NCI-H2196 treated with DMSO at 0.1 percent for 48 hours (cell line): ENCODE measurements at regions not wholly inside any gene's neighbourhood (a gene's known extent, or its start where the extent isn't known, plus 50 kb on each side); places are given as distances from the start of the nearest gene placed in this dataset.
"Not testable (repeated sequence)": the region's sequence is repeated elsewhere in the genome, so short reads cannot be mapped to it uniquely, and the experiment has no call there.

Experiments used
- DNase-seq: peaks from one replicate; lab custom pipeline; 2025; ENCODE audit not compliant: unreplicated experiment; lab: John Stamatoyannopoulos, UW

DNA sequence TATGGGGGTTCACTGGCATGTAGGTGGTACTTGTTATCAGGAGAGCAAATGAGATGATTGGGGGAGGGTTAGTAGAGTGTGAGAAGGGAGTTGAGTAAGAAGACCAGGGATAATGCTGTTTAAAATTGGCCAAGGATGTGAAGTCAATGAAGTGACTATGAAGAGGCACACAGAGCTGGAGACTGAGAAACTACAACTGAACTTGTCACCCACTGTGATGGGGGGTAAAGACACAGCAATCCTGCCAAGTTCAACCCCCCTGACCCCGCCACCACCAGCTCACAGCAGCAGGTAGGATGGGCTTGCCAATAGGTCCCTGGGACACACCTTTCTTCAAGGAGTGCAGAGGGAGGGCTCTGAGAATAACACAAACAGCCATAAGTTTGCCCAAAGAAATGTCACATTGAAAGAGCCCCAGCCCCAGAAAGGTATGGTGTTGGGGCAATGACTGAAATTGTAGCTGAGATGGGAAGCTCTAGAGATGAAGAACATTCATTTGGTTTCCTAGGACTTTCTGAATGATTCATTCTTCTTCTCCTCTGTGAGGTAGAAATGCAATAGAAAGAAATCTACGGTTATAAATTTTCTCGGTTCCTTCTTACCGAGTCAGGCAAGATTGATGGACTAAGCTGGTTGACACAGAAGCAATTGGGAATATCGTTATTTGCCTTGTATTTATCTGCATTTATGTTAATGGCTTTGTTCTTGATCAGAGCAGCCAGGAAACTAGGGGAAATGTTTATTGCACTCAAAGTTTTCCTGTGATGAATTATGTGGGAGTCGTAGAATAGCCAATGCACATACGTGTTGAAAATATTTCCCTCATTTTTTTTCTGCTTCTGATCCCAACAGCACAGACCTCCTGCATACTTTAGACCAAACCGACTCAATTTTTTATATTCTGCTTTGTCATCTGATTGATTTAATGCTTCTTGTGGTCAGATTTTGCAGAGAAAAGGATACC lies 595.2 kb upstream of the CDH11 start:
- DNase-seq = no peak

DNA sequence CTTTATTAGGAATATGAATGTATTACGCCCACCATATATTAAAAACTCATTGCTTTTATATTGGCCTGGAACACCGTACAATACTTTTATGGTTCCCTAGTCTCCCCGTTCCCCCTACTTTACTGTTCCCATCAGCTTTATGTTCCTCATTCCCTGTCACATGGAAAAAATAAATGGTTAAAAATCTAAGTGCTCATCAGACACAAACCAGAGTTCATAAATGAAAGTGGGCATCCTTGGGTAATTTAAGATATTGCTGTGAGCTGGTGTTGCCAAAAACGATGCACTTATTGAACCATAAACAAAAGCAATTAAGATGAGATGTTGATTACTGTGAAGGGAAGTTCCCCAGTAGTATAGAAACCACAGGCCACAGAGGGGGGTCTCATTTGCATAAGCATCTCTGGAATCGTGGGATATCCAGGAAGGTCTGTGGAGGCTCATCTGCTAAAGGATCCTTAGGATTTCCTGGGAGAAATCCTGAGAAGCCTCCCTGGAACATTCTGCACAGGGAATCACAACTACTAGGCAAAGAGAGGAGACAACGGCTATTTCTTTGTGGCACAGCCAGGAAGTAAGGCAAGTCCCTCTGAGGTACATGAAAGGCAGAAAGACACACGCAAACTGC lies 591.4 kb upstream of the CDH11 start:
- DNase-seq = no peak

DNA sequence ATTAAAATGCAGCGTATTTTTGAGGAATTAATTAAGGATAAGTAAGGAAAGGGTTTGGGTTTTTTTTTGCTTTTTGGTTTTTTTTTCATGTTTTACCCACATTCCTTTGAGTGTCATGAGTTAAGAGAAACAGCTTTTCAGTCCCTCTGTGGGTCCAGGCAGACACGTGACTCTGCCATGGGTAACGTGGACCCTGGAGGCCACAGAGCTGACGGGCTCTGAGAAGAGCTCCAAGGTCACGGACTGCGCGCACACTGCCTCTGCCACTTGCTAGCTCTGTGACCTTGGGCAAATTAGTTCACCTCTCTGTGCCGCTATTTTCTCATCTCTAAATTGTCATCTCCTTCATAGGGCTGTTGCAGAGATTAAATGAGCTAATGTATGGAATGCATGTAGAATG lies 588.2 kb upstream of the CDH11 start:
- no peak for DNase-seq

DNA sequence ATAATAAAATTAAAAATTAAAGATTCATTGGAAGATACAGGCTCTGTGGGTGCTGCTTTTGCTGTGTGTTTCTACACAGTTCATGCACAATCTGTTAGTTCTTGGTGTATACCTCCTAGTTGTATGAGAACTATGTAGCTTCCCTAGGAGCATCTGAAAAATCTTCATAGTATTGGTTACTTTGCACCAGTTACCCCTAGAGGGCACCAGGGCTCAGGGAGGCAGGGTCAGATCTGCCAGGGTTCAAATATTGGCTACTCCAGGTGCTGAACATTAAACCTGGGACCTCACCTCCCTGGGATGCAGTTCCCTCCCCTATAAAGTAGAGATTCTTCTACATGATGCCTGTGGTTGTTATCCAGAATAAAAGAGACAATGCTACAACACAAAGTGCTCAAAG lies 583.0 kb upstream of the CDH11 start:
- DNase-seq = no peak

DNA sequence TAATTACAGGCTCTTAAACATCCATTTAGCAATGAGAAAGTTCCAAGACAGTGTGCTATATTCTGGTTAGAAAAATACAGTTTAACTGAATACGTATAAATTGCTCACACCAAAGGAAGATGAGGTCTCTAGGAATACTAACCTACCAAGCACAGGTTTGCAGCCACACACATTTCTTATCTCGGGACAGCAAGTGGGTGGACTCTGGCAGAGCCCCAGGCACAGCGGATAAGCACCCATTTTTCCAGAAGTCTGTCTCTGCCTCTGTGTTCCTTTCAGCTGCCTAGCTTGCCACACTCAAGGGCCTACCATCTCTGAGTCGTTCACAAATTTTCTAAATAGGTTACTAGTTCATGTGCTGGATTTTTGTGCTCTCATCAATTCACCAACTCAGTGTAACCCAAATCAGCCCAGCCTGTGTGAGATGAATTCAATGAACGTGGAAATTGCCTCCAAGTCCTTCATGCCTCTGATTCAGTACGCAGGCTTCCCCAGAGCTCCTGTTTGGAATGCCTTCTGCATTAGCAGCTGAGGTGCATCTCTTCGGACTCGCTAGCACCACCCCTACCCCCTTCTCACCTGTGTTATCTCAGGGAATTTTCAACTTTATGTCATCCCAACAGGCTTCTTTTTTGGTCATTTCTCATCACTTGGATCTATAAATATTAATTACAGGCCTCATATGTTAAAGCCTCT lies 581.0 kb upstream of the CDH11 start:
- no peak for DNase-seq

DNA sequence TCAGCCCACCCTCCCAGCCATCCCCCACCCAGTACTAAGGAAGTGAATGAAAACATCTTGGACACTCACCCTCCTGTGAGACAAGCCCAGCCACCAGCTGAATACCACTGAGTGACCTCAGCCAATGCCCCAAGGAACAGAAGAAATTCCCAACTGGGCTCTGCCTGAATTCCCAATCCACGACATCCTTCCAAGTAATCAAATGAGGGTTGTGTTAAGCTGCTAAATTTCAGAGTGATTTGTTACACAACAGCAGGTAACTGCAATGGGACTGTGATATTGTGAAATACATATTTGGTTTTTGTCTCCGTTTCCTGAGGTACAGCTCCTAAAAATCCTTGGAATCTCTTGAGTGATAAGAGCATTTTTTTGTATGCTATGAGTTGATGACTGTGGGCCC lies 578.7 kb upstream of the CDH11 start:
- DNase-seq = no peak

DNA sequence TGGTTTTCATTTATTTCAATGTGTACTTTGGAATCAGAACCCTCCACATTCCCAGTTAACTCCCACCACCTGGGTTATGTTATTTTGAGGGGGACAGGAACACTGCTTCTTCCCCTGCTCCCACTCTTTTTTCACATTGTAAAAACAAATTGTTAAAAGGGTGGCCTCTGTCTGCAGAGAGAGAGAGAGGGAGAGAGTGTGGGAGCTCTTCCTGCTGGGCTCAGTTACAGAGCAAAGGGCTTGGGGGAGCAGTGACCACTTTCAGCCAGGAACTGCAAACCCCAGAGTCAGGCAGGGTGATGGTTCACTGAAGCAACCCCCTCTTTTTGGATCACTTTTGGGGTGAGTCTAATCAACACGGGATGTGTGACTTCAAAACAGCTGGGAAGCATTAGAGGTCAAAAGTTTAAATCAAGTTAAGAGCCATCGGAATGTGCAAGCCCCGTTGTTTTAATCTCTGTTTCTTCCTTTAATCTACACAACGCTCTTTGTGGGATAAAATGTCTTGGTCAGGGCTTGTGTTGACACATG lies 577.0 kb upstream of the CDH11 start:
- DNase-seq = no peak

DNA sequence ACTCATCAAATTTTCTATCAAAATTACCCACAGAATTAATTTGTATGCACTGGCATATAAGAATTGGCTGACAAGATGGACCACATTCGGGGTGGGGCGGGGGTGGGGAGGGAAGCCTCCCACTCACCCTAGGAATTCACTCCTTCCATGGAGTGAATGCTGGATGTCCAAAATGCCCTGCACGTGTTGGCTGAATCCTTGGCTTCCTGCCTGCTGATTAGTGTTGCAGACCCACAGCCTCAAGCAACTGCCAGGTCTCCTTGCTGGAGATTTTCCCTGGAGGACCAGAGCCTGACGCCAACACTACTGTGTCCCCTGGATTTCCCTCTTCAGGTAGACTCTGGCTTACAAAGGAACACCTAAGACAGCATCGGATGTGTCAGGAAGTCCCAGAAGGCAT lies 575.7 kb upstream of the CDH11 start:
- no peak for DNase-seq

DNA sequence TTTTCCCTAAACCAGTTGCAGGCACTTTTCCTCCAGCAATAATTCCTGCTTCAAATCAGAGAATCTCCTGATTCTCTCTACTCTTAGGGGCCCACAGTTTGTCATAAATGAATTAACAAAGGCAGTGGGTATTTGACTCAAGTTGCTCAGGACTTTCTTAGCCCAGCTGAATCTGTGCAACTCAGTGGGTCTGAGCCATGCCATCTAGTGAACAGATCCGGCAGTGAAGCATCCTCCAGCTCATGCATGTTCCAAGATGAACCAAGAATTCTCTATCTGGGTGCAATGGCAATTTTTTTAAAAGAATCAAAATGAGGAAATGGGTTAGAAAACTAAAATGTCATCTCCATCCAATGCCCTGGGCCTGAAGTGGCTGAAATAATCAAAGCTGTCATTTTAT lies 575.2 kb upstream of the CDH11 start:
- DNase-seq = no peak

DNA sequence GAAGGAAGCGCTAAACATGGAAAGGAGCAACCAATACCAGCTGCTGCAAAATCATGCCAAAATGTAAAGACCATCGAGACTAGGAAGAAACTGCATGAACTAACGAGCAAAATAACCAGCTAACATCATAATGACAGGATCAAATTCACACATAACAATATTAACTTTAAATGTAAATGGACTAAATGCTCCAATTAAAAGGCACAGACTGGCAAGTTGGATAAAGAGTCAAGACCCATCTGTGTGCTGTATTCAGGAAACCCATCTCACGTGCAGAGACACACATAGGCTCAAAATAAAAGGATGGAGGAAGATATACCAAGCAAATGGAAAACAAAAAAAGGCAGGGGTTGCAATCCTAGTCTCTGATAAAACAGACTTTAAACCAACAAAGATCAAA lies 570.0 kb upstream of the CDH11 start:
- not testable (repeated sequence) for DNase-seq

DNA sequence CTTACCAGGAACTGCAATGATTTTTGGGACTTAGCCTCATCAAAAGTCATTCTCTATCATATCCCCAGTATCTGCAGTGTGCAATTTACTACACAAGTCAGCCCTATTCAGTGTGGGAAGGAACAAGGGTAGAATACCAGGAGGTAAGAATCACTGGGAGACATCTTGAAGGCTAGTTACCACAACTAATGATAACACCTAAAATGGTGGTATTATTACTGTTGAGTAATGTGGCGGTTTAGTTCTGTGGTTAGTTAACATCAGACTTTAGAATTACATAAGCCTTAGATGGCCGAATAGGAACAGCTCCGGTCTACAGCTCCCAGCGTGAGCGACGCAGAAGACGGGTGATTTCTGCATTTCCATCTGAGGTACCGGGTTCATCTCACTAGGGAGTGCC lies 567.9 kb upstream of the CDH11 start:
- no peak for DNase-seq

DNA sequence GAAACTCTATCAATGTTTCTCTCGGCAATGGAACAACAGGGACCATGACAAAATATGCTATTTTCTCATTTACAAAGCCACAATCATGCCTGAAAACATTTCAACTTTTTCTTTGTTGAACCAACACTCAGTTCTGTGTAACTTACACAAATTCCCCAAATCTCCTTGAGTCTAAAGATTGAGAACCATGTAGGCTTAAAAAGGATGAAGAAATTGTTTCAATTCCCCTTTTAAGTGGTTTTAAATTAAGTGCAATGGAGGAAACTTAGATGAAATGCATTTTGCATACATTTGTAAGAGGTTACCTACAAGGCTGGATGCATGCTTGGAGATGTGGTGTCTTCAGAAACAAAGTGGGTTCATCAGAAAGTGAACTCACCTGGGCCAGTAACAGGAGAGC lies 566.4 kb upstream of the CDH11 start:
- DNase-seq = no peak

DNA sequence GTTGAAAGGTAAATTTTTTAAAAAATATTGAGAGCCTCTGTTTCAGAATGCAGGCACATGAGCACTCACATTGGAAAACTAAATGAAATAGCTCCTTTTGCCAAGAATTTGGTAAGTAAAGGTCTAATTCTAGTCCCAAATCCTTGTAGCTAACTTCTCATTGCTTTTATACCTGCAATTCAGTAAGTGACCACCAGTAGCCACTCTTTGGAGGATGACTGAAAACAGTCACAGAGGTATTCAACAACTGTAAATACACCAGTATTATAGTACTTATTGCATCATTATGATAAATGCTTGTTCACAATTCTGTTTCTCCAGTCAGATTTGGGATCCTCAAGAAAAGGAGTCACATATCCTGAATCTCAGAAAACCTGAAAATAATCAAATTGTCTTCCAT lies 562.4 kb upstream of the CDH11 start:
- no peak for DNase-seq

DNA sequence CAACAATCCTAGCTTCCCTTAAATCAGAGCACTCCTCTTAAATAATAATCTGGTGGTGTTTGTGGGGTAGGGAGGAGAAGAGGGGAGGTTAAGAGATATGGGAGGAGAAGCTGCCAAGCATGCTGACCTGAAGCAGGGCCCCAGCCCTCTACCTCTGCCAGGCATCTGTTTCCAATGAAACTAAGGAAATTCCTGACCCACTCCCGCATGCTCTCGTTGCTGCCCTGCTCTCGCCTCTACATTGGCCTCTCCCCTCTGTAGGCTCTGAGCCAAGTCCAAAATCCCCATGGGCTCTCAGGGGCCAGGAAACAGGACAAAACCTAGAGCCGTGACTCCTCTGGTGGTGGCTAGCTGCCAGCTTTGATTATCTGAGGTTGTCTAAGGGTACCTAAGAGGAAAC lies 559.5 kb upstream of the CDH11 start:
- DNase-seq = no peak

DNA sequence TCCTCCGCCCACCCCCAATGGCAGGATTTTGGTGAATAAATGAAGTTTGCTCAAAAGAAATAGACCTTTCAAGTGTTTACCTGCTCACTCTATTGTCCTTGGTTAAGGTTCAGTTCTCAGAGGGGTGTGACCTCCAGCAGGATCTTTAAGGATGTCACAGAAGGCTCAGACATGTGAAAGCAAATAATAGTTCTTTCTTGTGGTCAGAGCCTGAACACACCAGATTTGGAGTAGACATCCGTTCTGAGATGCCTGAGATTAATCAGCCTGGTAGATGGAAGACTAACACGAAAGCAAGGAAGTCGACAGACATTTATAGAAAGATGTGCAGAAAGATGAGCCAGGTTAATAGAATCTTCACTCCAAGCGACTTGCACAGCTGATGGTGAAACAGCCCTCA lies 557.9 kb upstream of the CDH11 start:
- DNase-seq = no peak

DNA sequence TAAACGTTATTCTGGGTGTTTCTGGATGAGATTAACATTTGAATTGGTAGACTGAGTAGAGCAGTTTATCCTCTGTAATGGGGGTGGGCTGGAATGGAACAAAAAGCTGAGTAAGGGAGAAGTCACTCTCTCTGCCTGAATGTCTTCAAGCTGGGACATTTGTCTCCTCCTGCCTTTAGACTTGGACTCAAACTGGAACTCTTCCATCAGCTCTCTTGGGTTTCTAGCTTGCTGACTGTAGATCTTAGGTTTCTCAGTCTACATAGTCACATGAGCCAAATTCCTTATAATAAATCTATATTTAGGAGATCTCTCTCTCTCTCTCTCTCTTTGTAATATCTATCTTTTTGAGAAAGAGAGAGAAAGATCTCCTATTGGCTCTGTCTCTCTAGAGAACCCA lies 553.3 kb upstream of the CDH11 start:
- no peak for DNase-seq

DNA sequence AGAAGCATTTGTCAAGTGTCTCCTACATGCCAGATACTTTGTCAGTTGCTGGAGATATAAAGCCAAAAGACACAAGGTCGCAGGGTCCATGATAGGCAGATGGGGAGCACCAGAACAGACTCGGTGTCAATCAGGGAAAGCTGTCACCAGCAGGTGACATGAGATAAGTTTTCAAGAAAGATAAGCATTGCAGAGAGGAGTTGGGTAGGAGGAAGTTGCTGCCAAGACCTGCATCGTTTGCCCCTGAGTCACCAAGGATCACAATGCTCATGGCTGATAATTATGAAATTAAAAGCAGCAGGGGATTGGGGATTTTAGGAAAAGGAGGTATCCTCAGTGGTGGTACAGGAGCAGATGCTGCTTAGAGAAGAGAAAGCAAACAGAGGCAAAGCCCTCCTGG lies 551.1 kb upstream of the CDH11 start:
- no peak for DNase-seq

DNA sequence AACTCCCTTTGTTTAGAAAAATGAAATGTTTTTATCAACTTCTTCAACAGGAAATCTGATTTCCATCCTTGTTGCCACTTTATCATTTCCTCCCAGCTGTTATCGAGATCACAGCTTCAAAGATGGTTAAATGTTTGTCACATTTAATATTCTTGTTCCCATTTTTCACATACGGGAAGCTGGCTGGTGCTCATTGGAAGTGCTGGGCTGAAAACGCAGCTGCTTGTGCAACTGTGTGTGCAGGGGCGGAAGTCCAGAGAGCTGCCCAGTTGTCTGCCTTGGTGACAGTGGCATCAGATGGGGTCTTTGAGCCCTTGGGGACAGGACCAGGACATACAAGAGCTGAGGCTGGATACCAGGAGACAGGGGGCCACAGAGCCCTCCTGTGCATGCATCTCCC lies 549.2 kb upstream of the CDH11 start:
- DNase-seq = no peak

DNA sequence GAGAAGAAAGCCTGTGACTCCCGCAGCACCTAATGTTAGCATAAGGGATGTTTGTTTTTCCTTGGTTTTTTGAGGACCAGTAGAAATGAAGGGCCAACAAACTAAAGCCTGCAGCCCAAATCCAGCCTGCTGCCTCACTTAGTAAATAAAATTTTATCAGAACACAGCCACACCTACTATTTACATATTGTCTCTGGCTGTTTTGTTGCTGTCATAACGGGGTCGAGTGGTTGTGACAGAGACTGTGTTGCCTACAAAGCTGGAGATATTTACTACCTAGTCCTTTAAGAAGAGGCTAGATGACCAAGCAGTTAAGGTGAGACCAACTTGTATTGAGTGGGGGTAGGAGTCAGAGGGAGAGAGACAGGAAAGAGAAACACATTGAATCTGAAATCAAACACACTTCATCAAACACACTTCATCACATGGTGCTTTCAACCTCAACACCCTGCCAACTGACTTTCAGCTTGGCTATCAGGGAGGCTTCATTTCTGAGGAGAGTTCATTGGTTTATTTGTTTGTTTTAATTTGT lies 546.3 kb upstream of the CDH11 start:
- DNase-seq = no peak

DNA sequence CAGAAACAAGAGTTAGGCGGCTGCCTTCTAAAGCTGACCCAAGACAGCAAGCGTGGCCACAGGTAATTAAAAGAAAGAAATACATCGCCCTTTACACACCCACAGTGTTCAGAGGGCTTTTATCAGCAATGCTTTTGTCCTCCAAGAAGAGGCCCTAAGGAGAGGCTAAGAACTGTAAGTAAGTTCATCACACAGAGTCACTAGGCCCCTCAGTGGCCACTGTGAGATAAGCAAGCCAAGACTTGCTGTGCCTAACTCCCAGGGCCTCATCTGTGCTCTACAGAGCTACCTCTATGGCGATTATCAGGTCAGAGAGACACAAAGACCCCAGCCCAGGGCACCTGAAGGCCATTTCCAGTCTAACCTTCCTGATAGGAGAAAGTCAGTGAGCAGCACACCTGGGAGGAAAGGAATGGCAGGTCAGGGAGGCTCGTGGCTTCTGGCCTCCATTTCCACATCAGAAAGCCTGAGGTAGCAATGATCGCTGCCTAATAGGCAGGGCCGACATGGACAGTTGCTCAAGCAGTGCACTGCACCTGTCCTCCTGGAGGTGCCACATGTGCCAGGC lies 545.2 kb upstream of the CDH11 start:
- no peak for DNase-seq
